HCT116 (cell line): ENCODE measurements at regions not wholly inside any gene's neighbourhood (a gene's known extent, or its start where the extent isn't known, plus 50 kb on each side); places are given as distances from the start of the nearest gene placed in this dataset.

Source experiments
- CTCF ChIP-seq, 3 experiments: fragments of 200-600 bp in 1 of 3; sonication (generic) in 1 of 3; IDR thresholded peaks in 2 of 3; conservative IDR thresholded peaks in 1 of 3; 2 replicates each; pipeline ENCODE4 v1.5.1; 2012 to 2017; ENCODE audit warnings: low read depth in 2 of 3, low read length in 2 of 3, antibody characterized with exemption in 1 of 3, borderline replicate concordance in 1 of 3, control low read depth in 1 of 3, mild to moderate bottlenecking in 1 of 3, mixed read lengths in 1 of 3, mixed run types in 1 of 3, moderate library complexity in 1 of 3; ENCODE audit not compliant: insufficient read depth in 1 of 3
- EZH2 ChIP-seq: fragments of 200-600 bp; sonication (generic); IDR thresholded peaks from 2 replicates; pipeline ENCODE4 v1.6.1; 2017; ENCODE audit warnings: antibody characterized with exemption, mixed run types
- FOSL1 ChIP-seq: IDR thresholded peaks from 2 replicates; pipeline ENCODE4 v1.6.1; 2012; ENCODE audit warnings: low read depth
- POLR2A ChIP-seq: IDR thresholded peaks from 2 replicates; pipeline ENCODE4 v1.7.0; 2011; ENCODE audit warnings: borderline replicate concordance; ENCODE audit not compliant: insufficient read depth, insufficient read length; ENCODE audit errors: extremely low read depth
- POLR2AphosphoS5 ChIP-seq: IDR thresholded peaks from 2 replicates; pipeline ENCODE4 v1.6.1; 2011; ENCODE audit warnings: mild to moderate bottlenecking, low read depth, low read length, moderate library complexity
- REST ChIP-seq: IDR thresholded peaks from 2 replicates; pipeline ENCODE4 v1.6.1; 2012; ENCODE audit warnings: low read depth
- SIN3A ChIP-seq: IDR thresholded peaks from 2 replicates; pipeline ENCODE4 v1.6.1; 2012; ENCODE audit warnings: low read depth
- TCF7L2 ChIP-seq: IDR thresholded peaks from 2 replicates; pipeline ENCODE4 v1.7.0; 2011; ENCODE audit warnings: borderline replicate concordance, inconsistent platforms; ENCODE audit not compliant: insufficient read depth, insufficient read length; ENCODE audit errors: extremely low read depth
- YY1 ChIP-seq: IDR thresholded peaks from 2 replicates; pipeline ENCODE4 v1.6.1; 2011; ENCODE audit warnings: low read length, low read depth, moderate library complexity, mild to moderate bottlenecking; ENCODE audit not compliant: insufficient replicate concordance; ENCODE audit errors: extremely low read depth

GRCh38 chr2:35220461-35220860 lies 1135.1 kb upstream of the CRIM1 start:
- TF ChIP-seq FOSL1 (no peak), POLR2A (no peak), EZH2 (no peak), CTCF (IDR thresholded peaks at IDR 0.05 in 2 of 3, conservative IDR thresholded peaks at IDR 0.05 in 1 of 3; ENCODE audit: borderline replicate concordance in 1 of 3, insufficient read depth in 1 of 3, low read depth in 2 of 3, low read length in 2 of 3) (no peak), SIN3A (no peak), TCF7L2 (no peak), REST (no peak), POLR2AphosphoS5 (no peak), YY1 (no peak)
